Vagina (tissue), 2 donors: ENCODE measurements at regions not wholly inside any gene's neighbourhood (a gene's known extent, or its start where the extent isn't known, plus 50 kb on each side); places are given as distances from the start of the nearest gene placed in this dataset.

Experiments used
- DNase-seq, 2 donors: peaks; one replicate each; pipeline ENCODE4 v3.0.0-alpha.2; 2017; ENCODE audit errors: extremely low spot score in 2 of 2
- H3K27ac ChIP-seq: fragments of 200-600 bp; sonication (generic); one replicate; pipeline ENCODE4 v1.5.1; 2019
- H3K27me3 ChIP-seq: fragments of 200-600 bp; sonication (generic); one replicate; pipeline ENCODE4 v1.5.1; 2019
- H3K36me3 ChIP-seq, 2 donors: fragments of 200-600 bp; sonication (generic); one replicate each; pipeline ENCODE4 v1.5.1; 2017 to 2019
- H3K4me1 ChIP-seq: fragments of 200-600 bp; sonication (generic); one replicate; pipeline ENCODE4 v1.5.1; 2019
- H3K4me3 ChIP-seq, 2 donors: fragments of 200-600 bp; sonication (generic); 1 replicate in 1 of 2; 2 replicates in 1 of 2; pipeline ENCODE4 v1.5.1; 2016 to 2019
- H3K9me3 ChIP-seq: fragments of 200-600 bp; sonication (generic); one replicate; pipeline ENCODE4 v1.5.1; 2019
- CTCF ChIP-seq, 3 experiments: fragments of 450-650 bp in 2 of 3; fragments of 200-600 bp in 1 of 3; sonication (generic) in 1 of 3; IDR thresholded peaks; one replicate each; pipeline ENCODE4 v1.5.1; 2017 to 2019; ENCODE audit warnings: antibody characterized with exemption in 3 of 3, mild to moderate bottlenecking in 2 of 3, moderate library complexity in 2 of 3
- POLR2A ChIP-seq, 2 donors: fragments of 450-650 bp; IDR thresholded peaks; one replicate each; pipeline ENCODE4 v1.6.1; 2017; ENCODE audit warnings: antibody characterized with exemption in 2 of 2, mild to moderate bottlenecking in 2 of 2, moderate library complexity in 2 of 2
- POLR2AphosphoS5 ChIP-seq, 2 donors: sonication (generic); formaldehyde crosslinking; IDR thresholded peaks; one replicate each; pipeline ENCODE4 v1.9.0; 2017; ENCODE audit warnings: antibody characterized with exemption in 2 of 2, mild to moderate bottlenecking in 2 of 2, low read depth in 1 of 2; ENCODE audit not compliant: insufficient read depth in 1 of 2
- intact Hi-C: fragments of 100-400 bp; cut with DNase I; formaldehyde crosslinking; loops from one replicate; pipeline ENCODE4 v1.15.1; 2023

- Histone ChIP-seq H3K9me3 (peaks cover 4% of the 10 kb centered on the region), H3K4me3 (no peak overlapping the region), H3K4me1 (no peaks in the 10 kb centered on the region), H3K27me3 (no peaks in the 10 kb centered on the region), H3K27ac (no peak overlapping the region), H3K36me3 (no peaks in the 10 kb centered on the region)
- intact Hi-C loops = no loop called here
- no peak for DNase-seq
- TF ChIP-seq POLR2A (IDR thresholded peaks at IDR 0.05) (no peak), POLR2AphosphoS5 (IDR thresholded peaks at IDR 0.05; ENCODE audit: insufficient read depth in 1 of 2, low read depth in 1 of 2) (no peak), CTCF (IDR thresholded peaks at IDR 0.05) (no peak)
Measured at GRCh38 chr6:166806217-166806838, 150.0 kb downstream of the RNASET2 start.

GRCh38 chr6:166803471-166803870, 152.9 kb downstream of the RNASET2 start:
- Histone ChIP-seq H3K4me3 (no peak overlapping the region), H3K36me3 (no peaks in the 10 kb centered on the region), H3K27me3 (no peaks in the 10 kb centered on the region), H3K27ac (no peak overlapping the region), H3K9me3 (peaks cover 4% of the 10 kb centered on the region), H3K4me1 (no peaks in the 10 kb centered on the region)
- TF ChIP-seq POLR2AphosphoS5 (IDR thresholded peaks at IDR 0.05; ENCODE audit: insufficient read depth in 1 of 2, low read depth in 1 of 2) (no peak), POLR2A (IDR thresholded peaks at IDR 0.05) (no peak), CTCF (IDR thresholded peaks at IDR 0.05) (no peak)
- no peak for DNase-seq
- intact Hi-C loops = no loop called here

- no peaks in the 10 kb centered on the region for H3K4me1 ChIP-seq
- no peaks in the 10 kb centered on the region for H3K36me3 ChIP-seq
- no peak overlapping the region for H3K4me3 ChIP-seq
- DNase-seq = no peak
- no peaks in the 10 kb centered on the region for H3K27me3 ChIP-seq
- H3K9me3 ChIP-seq = peaks cover 4% of the 10 kb centered on the region
- intact Hi-C loops = no loop called here
- TF ChIP-seq POLR2A (IDR thresholded peaks at IDR 0.05) = no peak
- TF ChIP-seq CTCF (IDR thresholded peaks at IDR 0.05) = no peak
- TF ChIP-seq POLR2AphosphoS5 (IDR thresholded peaks at IDR 0.05; ENCODE audit: insufficient read depth in 1 of 2, low read depth in 1 of 2) = no peak
- no peak overlapping the region for H3K27ac ChIP-seq
Measured at GRCh38 chr6:166802401-166802800, 153.9 kb downstream of the RNASET2 start.

- TF ChIP-seq POLR2A (IDR thresholded peaks at IDR 0.05) (no peak), POLR2AphosphoS5 (IDR thresholded peaks at IDR 0.05; ENCODE audit: insufficient read depth in 1 of 2, low read depth in 1 of 2) (no peak), CTCF (IDR thresholded peaks at IDR 0.05) (no peak)
- no peaks in the 10 kb centered on the region for H3K27me3 ChIP-seq
- H3K4me1 ChIP-seq = no peaks in the 10 kb centered on the region
- H3K4me3 ChIP-seq = no peak overlapping the region
- H3K36me3 ChIP-seq = no peaks in the 10 kb centered on the region
- DNase-seq = no peak
- H3K9me3 ChIP-seq = peaks cover under 1% of the 10 kb centered on the region
- H3K27ac ChIP-seq = no peak overlapping the region
- intact Hi-C loops = no loop called here
Measured at GRCh38 chr6:166800137-166800536, 156.2 kb downstream of the RNASET2 start.

- Histone ChIP-seq H3K36me3 (no peaks in the 10 kb centered on the region), H3K27me3 (no peaks in the 10 kb centered on the region), H3K4me3 (no peak overlapping the region), H3K4me1 (no peaks in the 10 kb centered on the region), H3K27ac (no peak overlapping the region), H3K9me3 (no peaks in the 10 kb centered on the region)
- intact Hi-C loops = no loop called here
- no peak for TF ChIP-seq POLR2AphosphoS5 (IDR thresholded peaks at IDR 0.05; ENCODE audit: insufficient read depth in 1 of 2, low read depth in 1 of 2)
- no peak for TF ChIP-seq POLR2A (IDR thresholded peaks at IDR 0.05)
- DNase-seq = no peak
Measured at GRCh38 chr6:166798652-166799051, 157.7 kb downstream of the RNASET2 start.
